ENCODE measurements at regions not wholly inside any gene's neighbourhood (a gene's known extent, or its start where the extent isn't known, plus 50 kb on each side); places are given as distances from the start of the nearest gene placed in this dataset.
"Not testable (repeated sequence)": the region's sequence is repeated elsewhere in the genome, so short reads cannot be mapped to it uniquely, and the experiment has no call there.

DNA sequence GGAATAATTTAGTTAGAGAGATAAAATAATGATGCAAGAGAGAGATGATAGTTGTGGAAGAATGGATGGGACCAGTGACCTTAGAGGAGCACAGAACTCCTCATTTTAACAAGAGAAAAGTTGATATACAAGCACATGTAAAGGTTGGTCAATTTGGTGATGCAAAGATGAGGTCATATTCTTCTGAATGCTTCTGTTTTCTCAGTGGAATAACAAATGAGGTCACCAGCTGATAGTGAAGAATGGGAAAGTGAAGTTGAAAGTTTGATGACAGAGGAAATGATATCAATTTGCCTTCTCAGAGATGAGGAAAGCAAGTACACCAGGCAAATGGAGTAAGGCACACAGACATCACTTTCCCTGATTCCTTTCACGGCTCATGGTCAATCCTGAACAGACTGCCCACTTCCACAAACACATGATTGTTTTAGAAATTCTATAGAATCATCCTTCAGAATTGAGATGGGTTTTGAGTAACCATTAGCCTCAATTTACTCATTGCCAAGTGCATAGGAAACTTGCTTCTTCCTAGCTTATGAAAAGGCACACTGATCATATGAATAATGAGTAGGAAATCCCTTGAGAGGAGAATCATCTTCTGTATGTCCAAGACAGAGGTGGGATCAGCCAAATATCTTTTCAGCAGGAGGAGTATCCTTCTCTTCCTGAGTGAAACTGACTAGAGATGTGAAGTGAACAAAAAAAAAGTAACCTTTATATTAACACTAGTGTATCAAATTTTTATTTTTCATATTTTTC lies 82.4 kb upstream of the TCF21 start:
- H3K4me3 ChIP-seq, result no peak overlapping the region
- no peaks in the 10 kb centered on the region for H3K4me1 ChIP-seq (replicated peaks)
- TF ChIP-seq POLR2A (IDR thresholded peaks at IDR 0.05) (no peak), POLR2AphosphoS5 (IDR thresholded peaks at IDR 0.05) (no peak)
- TF ChIP-seq, protein P1, sequence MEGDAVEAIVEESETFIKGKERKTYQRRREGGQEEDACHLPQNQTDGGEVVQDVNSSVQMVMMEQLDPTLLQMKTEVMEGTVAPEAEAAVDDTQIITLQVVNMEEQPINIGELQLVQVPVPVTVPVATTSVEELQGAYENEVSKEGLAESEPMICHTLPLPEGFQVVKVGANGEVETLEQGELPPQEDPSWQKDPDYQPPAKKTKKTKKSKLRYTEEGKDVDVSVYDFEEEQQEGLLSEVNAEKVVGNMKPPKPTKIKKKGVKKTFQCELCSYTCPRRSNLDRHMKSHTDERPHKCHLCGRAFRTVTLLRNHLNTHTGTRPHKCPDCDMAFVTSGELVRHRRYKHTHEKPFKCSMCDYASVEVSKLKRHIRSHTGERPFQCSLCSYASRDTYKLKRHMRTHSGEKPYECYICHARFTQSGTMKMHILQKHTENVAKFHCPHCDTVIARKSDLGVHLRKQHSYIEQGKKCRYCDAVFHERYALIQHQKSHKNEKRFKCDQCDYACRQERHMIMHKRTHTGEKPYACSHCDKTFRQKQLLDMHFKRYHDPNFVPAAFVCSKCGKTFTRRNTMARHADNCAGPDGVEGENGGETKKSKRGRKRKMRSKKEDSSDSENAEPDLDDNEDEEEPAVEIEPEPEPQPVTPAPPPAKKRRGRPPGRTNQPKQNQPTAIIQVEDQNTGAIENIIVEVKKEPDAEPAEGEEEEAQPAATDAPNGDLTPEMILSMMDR (IDR thresholded peaks at IDR 0.05), result no peak
- no peaks in the 10 kb centered on the region for H3K36me3 ChIP-seq
- H3K9me3 ChIP-seq, result no peaks in the 10 kb centered on the region
- no peak for DNase-seq (ENCODE audit: low spot score)
- WGBS, result 88% methylated on average over 1 of the region's 1 CpG
- H3K27me3 ChIP-seq (replicated peaks; ENCODE audit: insufficient read depth), result no peaks in the 10 kb centered on the region
- intact Hi-C loops (cut with DNase I), result no loop called here
- no peak overlapping the region for H3K27ac ChIP-seq

DNA sequence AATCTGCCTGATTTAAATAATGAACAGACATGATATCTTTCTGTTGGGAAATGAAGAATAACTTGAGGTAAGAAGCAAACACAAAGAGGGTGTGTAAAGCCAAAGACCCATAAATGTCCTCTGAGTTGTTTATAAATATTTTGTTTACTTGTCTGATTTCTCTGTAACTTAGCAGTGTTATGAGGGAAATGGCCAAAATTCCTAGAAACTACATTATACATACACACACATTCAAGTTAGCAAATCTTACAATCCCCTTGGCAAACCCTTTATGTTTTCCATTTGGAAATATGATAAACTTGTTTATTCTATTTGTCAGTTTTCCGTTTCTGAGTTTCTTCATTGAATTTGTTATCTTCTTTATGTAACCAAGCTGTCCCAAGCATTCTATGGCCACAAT lies 81.4 kb upstream of the TCF21 start:
- Histone ChIP-seq H3K36me3 (no peaks in the 10 kb centered on the region), H3K27me3 (replicated peaks; ENCODE audit: insufficient read depth) (no peaks in the 10 kb centered on the region), H3K9me3 (no peaks in the 10 kb centered on the region), H3K4me3 (no peak overlapping the region), H3K27ac (no peak overlapping the region), H3K4me1 (replicated peaks) (no peaks in the 10 kb centered on the region)
- TF ChIP-seq POLR2AphosphoS5 (IDR thresholded peaks at IDR 0.05) (no peak), POLR2A (IDR thresholded peaks at IDR 0.05) (no peak)
- no peak for DNase-seq (ENCODE audit: low spot score)
- intact Hi-C loops (cut with DNase I), result no loop called here
- 43% methylated on average over 1 of the region's 1 CpG for WGBS

DNA sequence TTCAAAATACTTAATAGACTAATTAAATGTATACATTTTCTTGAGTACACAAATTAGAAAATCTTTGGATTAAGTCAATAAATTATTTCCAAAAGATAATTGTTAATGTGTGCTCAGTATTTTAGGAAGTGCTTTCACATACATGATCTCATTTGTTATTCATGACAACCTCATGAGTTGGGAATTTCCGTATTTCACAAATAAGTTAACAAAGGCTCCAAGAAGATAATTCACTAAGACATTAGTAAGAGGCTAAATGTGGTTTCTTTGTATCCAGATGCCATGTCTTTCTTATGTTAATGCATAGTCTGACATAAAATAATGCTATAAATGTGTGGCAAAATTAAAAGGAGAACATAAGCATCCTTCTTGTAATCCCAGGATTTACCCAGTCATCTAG lies 79.5 kb upstream of the TCF21 start:
- Histone ChIP-seq H3K27ac (no peak overlapping the region), H3K9me3 (no peaks in the 10 kb centered on the region), H3K27me3 (replicated peaks; ENCODE audit: insufficient read depth) (no peaks in the 10 kb centered on the region), H3K36me3 (no peaks in the 10 kb centered on the region), H3K4me3 (no peak overlapping the region), H3K4me1 (replicated peaks) (no peaks in the 10 kb centered on the region)
- 81% methylated on average over 1 of the region's 1 CpG for WGBS
- no peak for DNase-seq (ENCODE audit: low spot score)
- TF ChIP-seq POLR2AphosphoS5 (IDR thresholded peaks at IDR 0.05) (no peak), POLR2A (IDR thresholded peaks at IDR 0.05) (no peak)
- TF ChIP-seq, protein P1 (IDR thresholded peaks at IDR 0.05), result no peak
- intact Hi-C loops (cut with DNase I), result no loop called here

DNA sequence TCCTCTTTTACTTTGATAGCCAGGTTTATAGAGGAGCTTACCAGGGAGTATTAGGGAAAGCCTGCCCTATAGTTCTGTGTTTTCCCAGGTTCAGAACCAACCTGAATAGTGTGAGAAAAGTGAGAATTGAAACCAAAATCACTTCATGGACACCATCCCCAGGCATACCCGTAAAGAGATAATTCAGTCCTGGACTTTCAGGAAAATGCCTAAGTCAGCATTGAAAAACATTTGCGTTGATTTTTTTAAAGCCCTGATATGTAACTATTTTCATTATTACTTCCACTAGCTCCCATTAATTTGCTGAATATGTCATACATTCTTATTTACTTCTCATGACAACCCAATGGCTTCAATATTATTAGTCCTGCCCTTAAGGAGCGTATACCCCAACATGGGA lies 77.4 kb upstream of the TCF21 start:
- TF ChIP-seq, protein P1 (IDR thresholded peaks at IDR 0.05), result no peak
- no peak for TF ChIP-seq POLR2AphosphoS5 (IDR thresholded peaks at IDR 0.05)
- no peak for TF ChIP-seq POLR2A (IDR thresholded peaks at IDR 0.05)
- H3K36me3 ChIP-seq, result no peaks in the 10 kb centered on the region
- no peak for DNase-seq (ENCODE audit: low spot score)
- H3K27ac ChIP-seq, result no peak overlapping the region
- 97% methylated on average over 3 of the region's 3 CpGs for WGBS
- no peak overlapping the region for H3K4me3 ChIP-seq
- intact Hi-C loops (cut with DNase I), result no loop called here
- no peaks in the 10 kb centered on the region for H3K27me3 ChIP-seq (replicated peaks; ENCODE audit: insufficient read depth)
- H3K9me3 ChIP-seq, result no peaks in the 10 kb centered on the region
- no peaks in the 10 kb centered on the region for H3K4me1 ChIP-seq (replicated peaks)

DNA sequence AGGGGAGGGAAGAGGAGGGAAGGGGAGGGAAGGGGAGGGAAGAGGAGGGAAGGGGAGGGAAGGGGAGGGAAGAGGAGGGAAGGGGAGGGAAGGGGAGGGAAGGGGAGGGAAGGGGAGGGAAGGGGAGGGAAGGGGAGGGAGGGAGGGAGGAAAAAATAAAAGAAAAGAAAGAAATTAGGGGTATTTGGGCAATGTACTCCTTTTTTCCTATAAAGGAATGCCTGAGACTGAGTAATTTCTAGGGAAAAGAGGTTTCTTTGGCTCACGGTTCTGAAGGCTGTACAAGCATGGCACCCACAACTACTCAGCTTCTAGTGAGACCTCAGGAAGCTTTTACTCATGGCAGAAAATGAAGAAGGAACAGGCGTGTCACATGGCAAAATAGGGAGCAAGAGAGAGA lies 76.5 kb upstream of the TCF21 start:
- H3K4me3 ChIP-seq; H3K27ac ChIP-seq; intact Hi-C loops (cut with DNase I); H3K9me3 ChIP-seq; H3K27me3 ChIP-seq (replicated peaks; ENCODE audit: insufficient read depth); H3K4me1 ChIP-seq (replicated peaks); H3K36me3 ChIP-seq; DNase-seq (ENCODE audit: low spot score): not testable (repeated sequence)
- WGBS, result 91% methylated on average over 2 of the region's 2 CpGs

DNA sequence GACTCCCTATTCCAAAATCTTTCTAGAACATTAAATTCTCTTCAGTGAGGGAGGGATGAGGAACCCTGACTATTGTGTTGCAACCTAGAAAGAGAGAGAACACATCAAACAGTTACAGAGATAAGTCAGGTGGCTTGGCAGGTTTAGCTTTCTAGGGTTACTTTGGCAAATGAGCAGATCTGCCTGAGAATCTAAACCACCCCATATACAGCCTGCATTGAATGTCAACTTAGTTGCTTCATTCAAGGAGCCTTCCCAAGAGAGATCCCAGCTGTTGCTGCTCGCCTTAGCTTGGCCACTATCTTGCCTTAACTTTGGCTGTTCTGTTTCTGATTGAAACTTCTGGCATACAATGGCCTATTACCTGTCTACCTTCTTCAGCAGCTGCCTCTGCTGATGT lies 74.7 kb upstream of the TCF21 start:
- H3K4me1 ChIP-seq (replicated peaks), result no peaks in the 10 kb centered on the region
- H3K36me3 ChIP-seq, result no peaks in the 10 kb centered on the region
- no peaks in the 10 kb centered on the region for H3K9me3 ChIP-seq
- no peak for DNase-seq (ENCODE audit: low spot score)
- 57% methylated on average over 1 of the region's 1 CpG for WGBS
- intact Hi-C loops (cut with DNase I), result no loop called here
- no peak overlapping the region for H3K27ac ChIP-seq
- no peaks in the 10 kb centered on the region for H3K27me3 ChIP-seq (replicated peaks; ENCODE audit: insufficient read depth)
- no peak overlapping the region for H3K4me3 ChIP-seq
- no peak for TF ChIP-seq POLR2AphosphoS5 (IDR thresholded peaks at IDR 0.05)
- no peak for TF ChIP-seq POLR2A (IDR thresholded peaks at IDR 0.05)
- TF ChIP-seq, protein P1 (IDR thresholded peaks at IDR 0.05), result no peak
